ENCODE measurements at regions not wholly inside any gene's neighbourhood (a gene's known extent, or its start where the extent isn't known, plus 50 kb on each side); places are given as distances from the start of the nearest gene placed in this dataset.

GRCh38 chr15:100770661-100771584 lies 108.7 kb upstream of the ALDH1A3 start:
- TF ChIP-seq EZH2phosphoT487 (IDR thresholded peaks at IDR 0.05; ENCODE audit: unreplicated experiment) (no peak), CTCF (conservative IDR thresholded peaks at IDR 0.05; ENCODE audit: low read depth in 2 of 2) (no peak), POLR2AphosphoS5 (IDR thresholded peaks at IDR 0.05; ENCODE audit: low read depth) (no peak), EZH2 (IDR thresholded peaks at IDR 0.05; ENCODE audit: low read depth, unreplicated experiment) (no peak), ETS1 (IDR thresholded peaks at IDR 0.05) (no peak)

All from GM23338 (cell line).